ENCODE measurements at regions not wholly inside any gene's neighbourhood (a gene's known extent, or its start where the extent isn't known, plus 50 kb on each side); places are given as distances from the start of the nearest gene placed in this dataset.
"Not testable (repeated sequence)": the region's sequence is repeated elsewhere in the genome, so short reads cannot be mapped to it uniquely, and the experiment has no call there.

DNA sequence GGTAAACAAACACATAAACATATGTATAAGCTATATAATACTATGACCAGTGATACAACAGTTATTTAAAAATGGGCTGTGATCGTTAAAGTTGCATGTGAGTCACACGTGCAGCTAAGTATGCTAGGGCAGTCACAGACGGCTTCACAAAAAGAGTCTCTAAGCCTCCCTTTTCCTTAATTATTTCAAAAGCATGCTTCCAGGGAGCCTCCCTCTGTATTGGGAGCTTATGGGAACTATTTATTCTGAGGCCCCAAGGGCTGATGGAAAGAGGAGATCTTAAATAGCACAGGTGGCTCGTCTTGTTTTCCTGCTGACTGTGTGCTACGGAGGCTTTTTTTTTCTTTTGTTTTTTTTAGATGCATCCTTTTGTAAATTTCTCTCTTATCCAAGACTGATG lies 94.3 kb downstream of the ADCYAP1 start:
- DNase-seq = no peak

DNA sequence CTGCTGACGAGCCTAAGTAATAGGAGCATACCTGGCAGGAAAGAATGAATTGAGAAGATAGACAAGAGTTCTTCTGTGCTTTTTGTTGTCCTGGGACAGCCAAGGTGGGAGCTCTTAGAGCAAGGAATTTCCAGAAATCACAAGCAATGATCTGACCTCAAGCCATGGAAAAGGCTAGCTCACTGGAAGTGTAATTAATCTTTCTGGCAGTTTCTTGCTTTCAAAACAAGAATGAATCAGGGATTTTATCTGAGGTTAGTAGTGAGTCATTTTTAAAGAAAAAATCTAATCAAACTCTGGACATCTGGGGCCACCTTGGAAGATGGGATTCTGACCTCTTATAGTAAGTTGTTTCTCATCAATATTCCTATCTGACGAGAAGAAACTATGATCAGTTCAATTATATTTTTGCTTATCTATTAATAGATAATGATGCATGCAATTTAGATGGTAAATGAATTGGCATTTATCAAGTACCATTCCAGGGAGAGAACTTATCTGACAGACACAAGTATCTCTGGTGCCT lies 98.0 kb downstream of the ADCYAP1 start:
- DNase-seq = no peak

DNA sequence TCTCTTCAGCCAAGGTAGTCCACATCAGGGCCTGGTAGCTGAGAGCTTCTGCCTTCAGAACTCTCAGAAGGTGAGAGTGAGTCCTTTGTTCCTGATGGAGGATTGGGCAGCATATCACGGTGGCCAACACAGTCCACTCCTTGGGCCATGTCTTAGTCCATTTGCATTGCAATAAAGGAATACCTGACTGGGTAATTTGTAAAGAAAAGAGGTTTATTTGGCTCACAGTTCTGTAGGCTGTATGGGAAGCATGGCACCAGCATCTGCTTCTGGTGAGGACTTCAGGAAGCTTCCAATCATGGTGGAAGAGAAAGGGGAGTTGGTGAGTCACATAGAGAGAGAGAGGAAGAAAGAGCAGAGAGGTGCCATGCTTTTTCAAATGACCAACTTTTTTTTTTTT lies 98.8 kb downstream of the ADCYAP1 start:
- DNase-seq = no peak

DNA sequence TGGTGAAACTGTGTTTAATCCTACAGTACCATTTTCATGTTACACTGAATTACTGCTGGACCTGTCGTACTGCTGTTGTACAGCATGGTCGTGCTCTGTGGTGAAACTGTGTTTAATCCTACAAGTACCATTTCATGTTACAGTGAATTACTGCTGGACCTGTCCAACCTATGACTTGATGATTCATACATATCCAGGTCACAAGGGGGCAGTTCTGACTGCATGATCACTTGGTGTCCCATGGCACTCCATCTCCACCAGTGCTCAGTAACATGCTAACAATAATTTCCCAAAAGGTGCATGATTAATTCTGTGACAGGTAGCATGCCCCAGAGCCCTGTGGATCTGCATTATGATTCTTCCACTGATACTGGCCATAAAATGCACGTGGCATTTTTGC lies 101.6 kb downstream of the ADCYAP1 start:
- DNase-seq = no peak

DNA sequence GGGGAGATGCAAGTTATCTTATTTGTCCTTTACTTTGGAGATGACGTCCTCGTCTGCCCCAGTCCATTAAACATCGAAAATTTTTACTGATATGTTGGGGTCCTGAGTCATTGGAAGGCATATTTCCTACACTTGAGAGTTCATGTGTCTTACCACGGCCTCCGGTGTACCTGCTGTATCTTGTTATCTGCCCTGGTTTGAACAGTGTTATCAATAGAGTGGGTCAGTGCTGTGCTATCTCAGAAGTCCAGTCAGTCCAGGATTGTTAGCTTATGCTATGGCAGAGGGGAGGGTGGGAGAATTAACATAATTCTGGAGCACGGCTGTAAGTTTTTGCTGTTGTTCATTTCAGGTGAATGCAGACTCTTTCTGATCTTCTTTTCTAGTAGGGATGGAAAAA lies 102.3 kb downstream of the ADCYAP1 start:
- DNase-seq = no peak

DNA sequence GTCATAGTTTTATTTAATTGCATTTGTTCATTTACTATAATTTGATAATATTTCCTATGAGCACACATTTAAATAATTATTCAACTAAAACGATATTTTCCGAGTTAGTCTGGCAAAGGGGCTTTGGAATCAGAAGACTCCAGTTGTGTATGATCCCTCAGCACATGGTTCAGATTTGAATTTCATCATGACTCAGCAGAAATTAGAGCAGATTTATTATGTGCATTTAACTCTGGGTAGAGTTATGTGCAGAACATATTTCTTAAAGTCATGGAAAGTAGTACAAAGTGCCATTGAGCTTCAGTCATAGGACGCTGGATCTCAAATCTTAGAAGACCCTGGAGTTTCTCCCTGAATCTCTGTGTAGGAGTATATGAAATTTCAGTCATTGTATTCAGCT lies 106.7 kb downstream of the ADCYAP1 start:
- DNase-seq = no peak

DNA sequence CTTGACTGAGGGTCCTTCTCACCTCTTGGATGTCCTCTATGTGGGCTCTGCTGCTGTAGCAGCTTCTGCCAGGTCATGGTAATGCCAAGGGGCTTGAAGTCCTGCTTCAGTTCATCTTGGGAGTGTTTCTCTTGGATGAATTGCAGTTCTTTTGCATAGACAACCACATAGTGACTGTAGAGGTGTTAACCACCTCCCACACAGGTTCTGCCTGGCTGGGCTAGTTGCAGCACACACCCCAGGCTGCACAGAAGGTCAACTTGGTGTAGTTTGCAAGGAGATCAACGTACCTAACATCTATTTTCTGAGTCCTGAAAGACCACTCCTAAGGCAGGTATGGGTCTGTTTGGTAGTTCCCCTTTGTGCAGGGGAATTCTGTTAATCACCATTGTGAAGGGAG lies 108.1 kb downstream of the ADCYAP1 start:
- DNase-seq = no peak

DNA sequence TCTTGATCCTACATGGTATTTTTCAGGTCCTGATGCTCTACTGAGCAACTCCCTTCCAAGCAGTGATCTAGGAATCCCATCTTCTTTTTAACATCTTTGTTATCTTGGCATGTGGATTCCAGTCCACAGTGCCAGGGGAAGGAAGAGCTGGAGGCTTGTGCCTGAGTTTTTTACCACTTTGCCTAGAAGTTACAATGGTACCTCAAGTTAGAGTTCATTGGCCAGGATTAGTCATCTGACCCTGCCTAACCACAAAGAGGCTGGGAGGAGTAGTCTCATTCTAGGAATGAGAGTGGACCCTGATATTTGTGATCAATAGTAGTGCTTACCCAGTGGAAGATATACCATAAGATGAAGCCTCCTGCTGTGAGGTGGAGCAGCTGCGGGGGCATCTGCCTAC lies 109.3 kb downstream of the ADCYAP1 start:
- DNase-seq = no peak

DNA sequence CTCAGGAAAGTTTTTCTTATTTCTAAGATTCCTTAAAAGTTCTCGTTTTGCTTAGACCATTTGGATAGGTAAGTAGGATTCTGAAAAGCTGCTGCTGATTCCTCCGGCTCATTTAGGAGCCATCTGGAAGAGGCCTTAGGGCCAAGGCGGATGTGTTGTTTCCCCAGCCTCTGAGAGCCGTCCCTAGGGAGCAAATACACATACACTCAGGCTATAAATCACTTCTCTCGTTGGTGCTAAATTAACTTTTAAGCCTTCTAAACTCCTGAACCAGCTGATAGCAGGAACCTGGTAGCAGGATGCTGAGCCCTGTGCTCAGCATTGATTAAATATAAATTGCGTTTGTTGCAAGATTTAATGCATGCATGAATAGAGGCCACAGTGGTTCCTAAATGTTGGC lies 109.8 kb downstream of the ADCYAP1 start:
- DNase-seq = no peak

DNA sequence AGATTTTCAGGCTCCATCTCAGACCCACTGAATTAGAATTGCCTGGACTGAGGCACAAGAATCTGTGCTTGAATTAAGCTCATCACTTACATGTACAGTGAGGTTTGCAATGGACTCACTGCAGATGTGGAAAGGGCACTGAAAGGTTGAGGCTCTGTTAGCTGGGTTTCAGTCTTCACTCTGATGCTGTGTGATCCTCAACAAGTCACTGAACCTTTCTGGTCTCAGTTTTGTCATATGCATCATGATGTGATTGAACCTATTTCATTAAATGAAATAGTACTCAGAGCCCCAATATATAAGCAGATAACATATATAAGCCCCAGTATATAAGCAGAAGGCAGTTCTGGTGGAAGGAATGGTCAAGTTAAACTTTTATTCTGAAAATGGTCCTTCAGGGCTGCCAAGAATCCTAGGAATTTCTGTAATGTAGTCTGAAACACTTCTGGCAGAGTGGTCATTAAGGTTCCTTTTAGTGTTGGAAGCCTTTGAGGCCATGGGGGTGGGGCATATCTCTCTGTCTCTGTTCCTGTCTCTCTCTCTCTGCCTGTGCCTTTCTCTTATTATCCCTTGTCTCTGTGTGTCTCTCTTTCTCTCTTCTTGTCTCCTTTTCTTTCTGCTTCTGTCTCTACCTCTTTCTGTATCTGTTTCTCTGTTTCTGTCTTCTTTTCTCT lies 110.4 kb downstream of the ADCYAP1 start:
- DNase-seq = no peak

DNA sequence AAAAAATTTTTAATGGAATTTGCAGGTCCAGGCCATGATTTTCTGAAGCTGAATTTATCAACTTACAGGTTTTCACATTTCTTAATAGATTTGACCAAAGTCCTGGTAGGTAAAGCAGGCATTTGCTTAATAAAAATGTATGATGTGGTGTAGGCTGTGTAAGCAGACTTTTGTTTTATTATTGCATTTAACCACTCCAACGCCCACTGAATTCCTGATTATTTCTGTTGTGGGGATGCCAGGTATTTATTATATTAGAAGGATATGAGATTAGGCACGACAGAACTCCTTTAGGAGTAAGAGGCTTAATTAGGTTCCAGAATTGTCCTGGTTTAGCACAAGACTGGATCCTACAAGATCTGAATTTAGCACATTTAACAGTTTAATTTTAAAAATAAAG lies 111.1 kb downstream of the ADCYAP1 start:
- no peak for DNase-seq

DNA sequence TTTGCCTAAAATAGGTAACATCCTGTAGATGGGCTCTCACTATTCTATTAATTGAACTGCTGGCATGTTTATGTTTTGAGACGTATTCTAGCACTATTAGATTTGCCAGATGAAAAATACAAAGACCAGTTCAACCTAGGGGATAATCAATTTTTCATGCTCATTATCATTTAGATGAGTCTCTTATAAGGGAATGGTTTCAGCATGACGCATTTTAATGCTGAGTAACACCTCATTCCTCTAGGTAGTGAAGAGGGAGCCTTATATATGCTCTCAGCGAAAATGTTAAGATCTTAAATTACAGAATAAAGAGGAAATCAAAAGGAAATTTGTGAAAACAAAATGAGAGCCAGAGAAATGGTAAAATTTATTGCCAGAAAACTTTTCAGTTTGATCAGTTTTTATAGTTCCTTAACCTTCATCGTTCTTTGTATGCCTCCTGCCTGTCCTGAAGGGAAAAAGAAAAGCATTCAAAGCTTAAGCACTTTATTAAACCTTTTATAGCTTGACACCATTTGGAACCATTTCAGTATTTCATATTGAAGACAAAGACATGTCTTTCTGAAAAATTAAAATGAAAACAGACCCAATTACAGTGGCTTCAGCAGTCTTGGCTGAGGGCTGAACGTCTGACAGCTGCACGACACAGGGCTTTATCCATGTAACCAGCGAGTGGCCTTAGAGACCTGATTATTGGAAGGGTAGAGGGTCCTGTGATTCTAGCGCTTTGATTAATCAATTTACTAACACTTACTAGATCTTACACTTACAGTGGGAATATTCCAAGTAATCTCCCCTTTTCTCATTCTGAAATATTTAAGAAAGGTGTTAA lies 112.8 kb downstream of the ADCYAP1 start:
- DNase-seq = no peak

DNA sequence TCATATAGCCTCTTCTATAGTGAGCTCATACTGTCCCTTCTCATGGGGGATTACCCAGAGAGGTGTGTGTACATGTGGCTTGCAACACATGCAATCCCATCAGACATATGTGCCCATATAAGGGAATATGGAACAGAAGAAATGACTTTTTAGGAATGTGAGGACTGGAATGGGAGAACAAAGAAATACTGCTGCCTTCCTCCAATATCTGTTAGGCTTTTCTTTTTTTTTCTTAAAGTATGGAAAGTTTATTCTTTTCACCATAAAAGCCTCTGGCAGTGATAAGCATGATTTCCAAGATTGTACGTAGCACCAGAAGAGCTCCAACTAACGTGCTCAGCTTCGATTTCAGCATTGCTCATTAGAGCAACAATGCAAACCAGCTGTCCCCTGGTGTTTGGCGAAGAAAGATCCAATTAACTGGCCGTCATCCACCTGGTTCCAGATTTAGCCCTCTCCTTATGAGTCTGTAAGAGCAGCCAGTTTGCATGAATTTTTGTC lies 113.6 kb downstream of the ADCYAP1 start:
- no peak for DNase-seq

DNA sequence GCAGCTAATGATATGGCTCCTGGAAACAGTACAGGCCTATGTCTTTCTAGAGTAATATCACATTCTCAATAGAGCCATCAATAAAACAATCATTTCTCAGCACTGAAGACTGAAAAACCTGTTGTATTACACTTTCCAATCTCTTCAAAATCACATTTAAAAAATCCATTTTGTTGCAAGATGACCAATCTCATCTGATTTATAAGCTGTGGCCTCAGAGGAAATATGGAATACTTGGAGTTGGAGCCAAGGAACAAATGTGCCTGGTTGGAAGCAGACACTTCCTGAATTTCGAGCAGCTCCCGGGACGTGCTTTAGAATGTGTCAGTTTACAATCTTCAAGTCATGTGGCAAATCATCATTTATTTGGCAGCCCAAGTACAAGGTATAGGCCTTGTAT lies 114.5 kb downstream of the ADCYAP1 start:
- no peak for DNase-seq

DNA sequence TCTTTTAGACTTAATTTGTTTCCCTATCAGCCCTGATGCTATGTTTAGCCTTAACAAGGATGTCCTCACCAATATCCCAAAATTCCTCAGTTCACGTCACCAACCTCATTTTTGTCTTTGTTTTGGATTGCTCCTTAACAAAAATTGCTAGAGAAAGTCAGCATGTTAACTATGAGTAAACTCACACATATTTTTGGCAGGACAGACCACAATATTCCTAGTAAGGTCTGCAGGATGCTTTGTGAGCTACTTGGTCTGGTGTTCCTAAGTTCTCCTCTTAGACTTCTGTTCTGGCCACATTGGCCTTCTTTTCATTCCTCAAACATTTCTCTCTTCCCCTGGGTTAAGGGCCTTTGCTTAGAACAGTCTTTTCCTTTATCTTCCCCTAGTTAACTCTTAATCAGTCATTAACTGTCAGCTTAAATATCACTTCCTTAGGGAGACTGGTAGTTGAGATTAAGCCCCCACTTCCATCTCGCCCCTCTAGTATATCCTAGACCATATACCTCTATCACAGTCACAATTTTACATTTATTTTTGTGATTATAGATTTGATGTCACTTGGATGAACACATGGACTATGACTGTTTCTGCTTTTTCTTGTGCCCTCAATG lies 116.2 kb downstream of the ADCYAP1 start:
- no peak for DNase-seq

DNA sequence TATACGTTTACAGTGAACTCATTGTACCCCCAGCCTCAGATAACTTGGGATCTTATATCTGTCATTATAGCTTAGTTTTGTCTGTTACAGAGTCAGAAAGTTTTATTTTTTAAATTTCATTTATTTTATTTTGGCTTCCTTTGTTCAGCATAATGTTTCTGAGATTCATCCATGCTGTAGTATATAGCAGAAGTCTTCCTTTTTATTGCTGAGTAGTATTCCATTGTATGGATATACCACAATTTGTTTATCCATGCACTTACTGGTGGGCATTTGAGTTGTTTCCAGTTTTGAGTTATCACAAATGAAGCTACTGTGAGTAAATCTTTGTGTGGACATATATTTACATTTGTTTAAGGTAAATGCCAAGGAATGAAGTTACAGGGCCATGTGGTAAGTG lies 122.3 kb downstream of the ADCYAP1 start:
- DNase-seq = no peak

DNA sequence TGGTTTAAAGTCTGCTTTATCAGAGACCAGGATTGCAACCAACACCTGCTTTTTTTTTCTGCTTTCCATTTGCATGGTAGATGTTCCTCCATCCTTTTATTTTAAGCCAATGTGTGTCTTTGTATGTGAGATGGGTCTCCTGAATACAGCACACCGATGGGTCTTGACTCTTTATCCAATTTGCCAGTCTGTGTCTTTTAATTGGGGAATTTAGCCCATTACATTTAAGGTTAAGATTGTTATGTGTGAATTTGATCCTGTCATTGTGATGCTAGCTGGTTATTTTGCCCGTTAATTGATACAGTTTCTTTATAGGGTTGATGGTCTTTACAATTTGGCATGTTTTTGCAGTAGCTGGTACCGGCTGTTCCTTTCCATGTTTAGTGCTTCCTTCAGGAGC lies 128.4 kb downstream of the ADCYAP1 start:
- DNase-seq = not testable (repeated sequence)

DNA sequence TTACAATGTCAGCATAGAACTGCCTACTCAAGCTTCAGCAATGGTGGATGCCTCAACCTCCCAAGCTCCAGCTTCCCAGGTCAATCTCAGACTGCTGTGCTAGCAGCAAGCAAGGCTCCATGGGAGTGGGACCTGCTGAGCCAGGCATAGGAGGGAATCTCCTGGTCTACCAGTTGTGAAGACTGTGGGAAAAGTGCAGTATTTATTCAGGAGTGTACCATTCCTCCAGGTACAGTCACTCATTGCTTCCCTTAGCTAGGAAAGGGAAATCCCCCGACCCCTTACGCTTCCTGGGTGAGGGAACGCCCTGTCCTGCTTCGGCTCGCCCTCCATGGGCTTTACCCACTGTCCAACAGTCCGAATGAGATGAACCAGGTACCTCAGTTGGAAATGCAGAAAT lies 130.3 kb downstream of the ADCYAP1 start:
- no peak for DNase-seq

DNA sequence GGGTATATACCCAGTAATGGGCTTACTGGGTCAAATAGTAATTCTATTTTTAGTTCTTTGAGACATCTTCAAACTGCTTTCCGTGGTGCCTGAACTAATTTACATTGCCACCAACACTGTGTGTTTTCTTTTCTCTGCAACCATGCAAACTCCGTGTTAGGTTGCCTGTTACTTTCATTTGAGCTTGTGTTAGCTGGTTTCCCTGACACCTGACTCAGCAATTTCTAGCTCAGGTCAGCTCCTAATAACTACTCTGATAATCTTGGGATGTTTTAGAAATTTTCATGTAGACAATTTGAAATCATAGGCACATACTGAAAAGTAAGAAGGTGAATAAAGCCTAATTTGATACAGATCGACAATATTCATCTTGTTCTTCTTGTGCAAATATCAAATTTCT lies 132.3 kb downstream of the ADCYAP1 start:
- DNase-seq = no peak

DNA sequence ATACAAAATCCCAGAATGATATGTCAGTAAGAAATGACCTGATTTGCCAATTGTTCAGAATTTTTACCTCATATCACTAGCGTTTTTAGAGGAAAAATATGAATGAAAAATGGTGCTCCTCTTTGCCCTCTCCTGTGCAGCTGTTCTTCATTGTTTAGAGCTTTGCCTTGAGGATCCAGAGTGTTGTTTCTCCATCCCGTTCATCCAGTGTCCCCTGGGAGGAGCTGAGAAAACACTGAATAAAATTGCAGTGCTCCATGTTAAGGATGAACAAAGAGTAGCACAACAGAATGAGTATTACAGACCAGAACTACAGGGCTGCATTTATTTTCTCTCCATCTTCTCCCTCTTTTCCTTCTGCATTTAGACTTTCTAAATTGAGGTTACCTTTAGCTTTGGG lies 133.1 kb downstream of the ADCYAP1 start:
- DNase-seq = no peak

DNA sequence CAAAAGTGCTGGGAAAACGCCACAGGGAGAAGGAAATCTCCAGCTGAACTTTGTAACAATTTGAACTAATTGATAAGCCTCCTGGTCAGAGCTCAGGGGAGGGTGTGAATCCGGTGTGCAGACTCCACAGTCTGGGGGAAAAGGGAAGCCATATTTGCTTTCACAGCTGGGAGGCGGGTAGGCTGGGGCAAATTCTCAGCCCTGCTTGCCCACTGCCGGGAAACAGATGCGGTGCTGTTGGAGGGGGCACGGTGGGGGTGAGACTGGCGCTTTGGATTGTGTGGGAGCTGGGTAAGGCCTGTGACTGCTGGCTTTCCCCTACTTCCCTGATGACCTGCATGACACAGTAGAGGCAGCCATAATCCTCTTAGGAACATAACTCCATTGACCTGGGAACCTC lies 134.8 kb downstream of the ADCYAP1 start:
- DNase-seq = no peak

DNA sequence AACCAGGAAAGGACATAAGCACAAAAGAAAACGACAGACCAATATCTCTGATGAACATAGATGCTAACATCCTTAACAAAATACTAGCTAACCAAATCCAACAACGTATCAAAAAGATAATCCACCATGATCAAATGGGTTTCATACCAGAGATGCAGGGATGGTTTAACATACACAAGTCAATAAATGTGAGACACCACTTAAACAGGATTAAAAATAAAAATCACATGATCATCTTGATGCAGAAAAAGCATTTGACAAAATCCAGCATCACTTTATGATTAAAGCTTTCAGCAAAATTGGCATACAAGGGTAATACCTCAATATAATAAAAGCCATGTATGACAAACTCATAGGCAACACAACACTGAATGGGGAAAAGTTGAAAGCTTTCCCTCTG lies 138.4 kb downstream of the ADCYAP1 start:
- not testable (repeated sequence) for DNase-seq

DNA sequence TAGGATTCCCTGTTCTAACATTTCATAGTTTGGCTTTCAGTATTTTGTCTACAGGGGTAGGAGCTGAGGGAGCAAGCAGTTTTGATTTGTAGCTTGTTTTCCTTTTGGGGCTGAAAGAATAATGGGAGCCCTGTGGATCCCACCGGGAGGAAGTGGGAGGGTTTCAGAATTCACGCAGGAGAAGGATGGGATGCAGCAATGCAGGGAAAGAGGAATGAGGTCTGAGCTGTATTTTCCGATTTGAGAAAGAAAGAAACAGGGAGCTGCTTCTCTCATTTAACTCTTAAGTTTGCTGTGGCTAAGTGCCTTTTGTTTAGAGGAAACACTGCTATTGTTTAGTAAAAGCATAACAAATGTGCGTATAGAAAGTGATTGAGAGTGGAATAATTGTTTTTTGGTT lies 141.0 kb downstream of the ADCYAP1 start:
- DNase-seq = no peak

DNA sequence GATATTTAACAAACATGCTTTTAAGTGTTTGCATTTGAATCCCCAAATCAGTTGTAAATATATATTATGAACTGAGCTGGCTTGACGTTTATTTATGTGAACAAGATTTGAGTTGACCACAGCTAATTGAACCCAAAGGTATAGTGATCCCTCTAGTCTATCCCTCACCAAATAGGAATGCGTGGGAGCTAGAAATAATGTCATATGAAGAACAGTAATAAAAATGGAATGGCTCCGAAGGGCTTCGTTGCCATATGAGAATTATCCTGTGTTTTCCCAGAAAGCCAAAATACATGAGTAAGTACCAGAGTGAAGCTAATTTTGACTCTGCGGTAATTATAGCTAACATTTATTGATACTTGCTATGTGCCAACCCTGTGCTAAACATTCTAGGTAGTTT lies 142.7 kb downstream of the ADCYAP1 start:
- DNase-seq = no peak

Measured in activated effector memory CD4-positive, alpha-beta T cell treated with anti-CD3 and anti-CD28 coated beads, Interleukin-2, amount 50 U/mL, for 16 hours (primary cell).